Esophagus muscularis mucosa (tissue), 4 donors: ENCODE measurements at regions not wholly inside any gene's neighbourhood (a gene's known extent, or its start where the extent isn't known, plus 50 kb on each side); places are given as distances from the start of the nearest gene placed in this dataset.
A peak's percentile ranks its signal among the peaks of the same experiment; 100 is the strongest.

Source experiments
- EP300 ChIP-seq: sonication (generic); formaldehyde crosslinking; IDR thresholded peaks from one replicate; pipeline ENCODE4 v1.6.1; 2017; ENCODE audit warnings: antibody characterized with exemption
- POLR2A ChIP-seq: fragments of 450-650 bp; IDR thresholded peaks from one replicate; pipeline ENCODE4 v1.6.1; 2017; ENCODE audit warnings: antibody characterized with exemption, moderate library complexity, mild to moderate bottlenecking, low read depth
- POLR2AphosphoS5 ChIP-seq, 2 donors: sonication (generic); formaldehyde crosslinking; IDR thresholded peaks; one replicate each; pipeline ENCODE4 v1.6.1; 2017; ENCODE audit warnings: antibody characterized with exemption in 2 of 2
- TF ChIP-seq, protein P1 (sequence below), 3 experiments: fragments of 200-600 bp in 2 of 3; fragments of 450-650 bp in 1 of 3; sonication (generic) in 2 of 3; IDR thresholded peaks; one replicate each; pipeline ENCODE4 v1.5.1; 2017 to 2019; ENCODE audit warnings: antibody characterized with exemption in 3 of 3, mild to moderate bottlenecking in 2 of 3, moderate library complexity in 1 of 3

DNA sequence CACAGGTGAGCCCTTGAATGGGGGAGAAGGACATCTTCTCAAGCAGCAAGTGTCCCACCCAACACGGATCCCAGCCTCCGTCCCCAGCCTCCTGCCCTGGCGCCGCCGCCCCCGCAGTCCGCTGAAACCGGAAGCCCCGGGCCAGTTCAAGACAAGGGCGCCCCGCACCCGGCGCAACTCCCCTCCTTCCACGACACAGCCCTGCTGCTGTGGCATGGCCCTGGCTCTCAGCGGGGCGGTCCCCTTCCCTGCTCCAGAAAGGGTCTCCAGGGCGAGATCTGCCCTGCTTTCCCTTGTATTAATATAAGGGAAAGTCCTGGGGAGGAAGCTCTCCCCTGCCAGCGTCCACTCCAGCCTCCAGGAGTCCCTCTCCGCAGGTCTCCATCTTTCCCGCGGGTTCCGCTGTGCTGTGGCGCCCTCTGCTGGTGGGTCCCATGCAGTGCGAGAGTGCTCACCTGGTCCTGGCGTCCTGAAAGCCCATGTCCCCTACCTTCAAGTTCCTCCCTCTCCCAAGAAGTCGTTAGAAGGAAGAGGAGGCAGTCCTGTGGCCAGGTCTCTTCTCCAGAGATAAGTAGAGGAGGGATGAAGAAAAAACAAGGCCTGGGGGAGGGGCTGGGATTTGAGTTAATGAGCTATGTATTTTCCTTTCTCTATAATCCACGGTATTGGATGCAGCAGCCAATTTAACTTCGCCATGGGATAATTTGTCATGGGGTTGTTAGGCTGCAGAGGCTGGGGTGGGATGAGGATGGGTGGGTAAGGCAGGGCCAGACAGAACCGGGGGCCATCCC lies 176.0 kb downstream of the SMAD2 start:
- no peak for TF ChIP-seq POLR2A
- TF ChIP-seq EP300: no peak
- TF ChIP-seq, protein P1, sequence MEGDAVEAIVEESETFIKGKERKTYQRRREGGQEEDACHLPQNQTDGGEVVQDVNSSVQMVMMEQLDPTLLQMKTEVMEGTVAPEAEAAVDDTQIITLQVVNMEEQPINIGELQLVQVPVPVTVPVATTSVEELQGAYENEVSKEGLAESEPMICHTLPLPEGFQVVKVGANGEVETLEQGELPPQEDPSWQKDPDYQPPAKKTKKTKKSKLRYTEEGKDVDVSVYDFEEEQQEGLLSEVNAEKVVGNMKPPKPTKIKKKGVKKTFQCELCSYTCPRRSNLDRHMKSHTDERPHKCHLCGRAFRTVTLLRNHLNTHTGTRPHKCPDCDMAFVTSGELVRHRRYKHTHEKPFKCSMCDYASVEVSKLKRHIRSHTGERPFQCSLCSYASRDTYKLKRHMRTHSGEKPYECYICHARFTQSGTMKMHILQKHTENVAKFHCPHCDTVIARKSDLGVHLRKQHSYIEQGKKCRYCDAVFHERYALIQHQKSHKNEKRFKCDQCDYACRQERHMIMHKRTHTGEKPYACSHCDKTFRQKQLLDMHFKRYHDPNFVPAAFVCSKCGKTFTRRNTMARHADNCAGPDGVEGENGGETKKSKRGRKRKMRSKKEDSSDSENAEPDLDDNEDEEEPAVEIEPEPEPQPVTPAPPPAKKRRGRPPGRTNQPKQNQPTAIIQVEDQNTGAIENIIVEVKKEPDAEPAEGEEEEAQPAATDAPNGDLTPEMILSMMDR (IDR thresholded peaks at IDR 0.05): peak; percentile 24 to 55 (median 36)
- TF ChIP-seq POLR2AphosphoS5 (IDR thresholded peaks at IDR 0.05): no peak
